ENCODE measurements at regions not wholly inside any gene's neighbourhood (a gene's known extent, or its start where the extent isn't known, plus 50 kb on each side); places are given as distances from the start of the nearest gene placed in this dataset.

- TF ChIP-seq POLR2A (IDR thresholded peaks at IDR 0.05; ENCODE audit: low read length) (no peak), GATA1 (IDR thresholded peaks at IDR 0.05; ENCODE audit: low read depth, low read length) (no peak)
These were observed 768.1 kb upstream of the GRAMD2B start for GRCh38 chr5:125655156-125655555.

All from erythroblast (primary cell).